SU-DHL-6 (cell line): ENCODE measurements at regions not wholly inside any gene's neighbourhood (a gene's known extent, or its start where the extent isn't known, plus 50 kb on each side); places are given as distances from the start of the nearest gene placed in this dataset.

Experiments used
- EZH2phosphoT487 ChIP-seq: fragments of 200-600 bp; sonication (generic), shearing (Covaris generic); conservative IDR thresholded peaks from 2 replicates; pipeline ENCODE4 v1.6.1; 2018; ENCODE audit warnings: mild to moderate bottlenecking, antibody characterized with exemption, low read length, moderate library complexity, mixed read lengths
- TF ChIP-seq, protein P1 (sequence below): fragments of 200-600 bp; sonication (generic); IDR thresholded peaks from one replicate; pipeline ENCODE4 v1.5.1; 2017; ENCODE audit warnings: antibody characterized with exemption, mild to moderate bottlenecking, low read length, moderate library complexity; ENCODE audit not compliant: insufficient read depth, poor library complexity, severe bottlenecking

GRCh38 chr15:66982816-66983215 is 82.6 kb upstream of the SMAD3 start:
- TF ChIP-seq, protein P1, sequence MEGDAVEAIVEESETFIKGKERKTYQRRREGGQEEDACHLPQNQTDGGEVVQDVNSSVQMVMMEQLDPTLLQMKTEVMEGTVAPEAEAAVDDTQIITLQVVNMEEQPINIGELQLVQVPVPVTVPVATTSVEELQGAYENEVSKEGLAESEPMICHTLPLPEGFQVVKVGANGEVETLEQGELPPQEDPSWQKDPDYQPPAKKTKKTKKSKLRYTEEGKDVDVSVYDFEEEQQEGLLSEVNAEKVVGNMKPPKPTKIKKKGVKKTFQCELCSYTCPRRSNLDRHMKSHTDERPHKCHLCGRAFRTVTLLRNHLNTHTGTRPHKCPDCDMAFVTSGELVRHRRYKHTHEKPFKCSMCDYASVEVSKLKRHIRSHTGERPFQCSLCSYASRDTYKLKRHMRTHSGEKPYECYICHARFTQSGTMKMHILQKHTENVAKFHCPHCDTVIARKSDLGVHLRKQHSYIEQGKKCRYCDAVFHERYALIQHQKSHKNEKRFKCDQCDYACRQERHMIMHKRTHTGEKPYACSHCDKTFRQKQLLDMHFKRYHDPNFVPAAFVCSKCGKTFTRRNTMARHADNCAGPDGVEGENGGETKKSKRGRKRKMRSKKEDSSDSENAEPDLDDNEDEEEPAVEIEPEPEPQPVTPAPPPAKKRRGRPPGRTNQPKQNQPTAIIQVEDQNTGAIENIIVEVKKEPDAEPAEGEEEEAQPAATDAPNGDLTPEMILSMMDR, result no peak
- TF ChIP-seq EZH2phosphoT487, result no peak
